ENCODE measurements at regions not wholly inside any gene's neighbourhood (a gene's known extent, or its start where the extent isn't known, plus 50 kb on each side); places are given as distances from the start of the nearest gene placed in this dataset.

GRCh38 chr11:122202161-122202950, 86.3 kb upstream of the BLID start:
- TF ChIP-seq CTCF (IDR thresholded peaks at IDR 0.05) (no peak), EP300 (IDR thresholded peaks at IDR 0.05) (no peak), POLR2A (IDR thresholded peaks at IDR 0.05) (no peak)

Data from stomach (tissue), 4 donors.